Endothelial cell of umbilical vein (primary cell): ENCODE measurements at regions not wholly inside any gene's neighbourhood (a gene's known extent, or its start where the extent isn't known, plus 50 kb on each side); places are given as distances from the start of the nearest gene placed in this dataset.

ENCODE experiments used
- BruUV-seq: library from RNA; stranded (reverse); fragments of 400-500 nt; replicated peaks from 2 replicates; lab custom pipeline; 2021; lab: Mats Ljungman, UMichigan
- CTCF ChIA-PET: fragments of 300-600, 350-600 bp; sonication (Branson Sonifier 250); formaldehyde crosslinking; loops from one replicate; lab custom pipeline; 2021; ENCODE audit warnings: antibody characterized with exemption, inconsistent platforms; lab: Charles Lee
- POLR2A ChIA-PET: fragments of 300-600, 350-600 bp; sonication (Branson Sonifier 250); formaldehyde crosslinking; loops from one replicate; lab custom pipeline; 2021; ENCODE audit warnings: antibody characterized with exemption, inconsistent platforms; lab: Charles Lee
- DNase-seq: peaks from one replicate; pipeline ENCODE4 v3.0.0-alpha.2; 2011; ENCODE audit warnings: low read depth, low spot score
- FAIRE-seq: peaks from 2 replicates; lab custom pipeline; 2011; peaks lifted over from hg19 to GRCh38; lab: Jason Lieb, UNC
- H2AFZ ChIP-seq: 2 replicates; pipeline ENCODE4 v1.6.0; 2012; ENCODE audit warnings: low read depth, low read length, control low read depth, inconsistent platforms
- H3K27ac ChIP-seq: 2 replicates; pipeline ENCODE4 v1.5.1; 2011; ENCODE audit warnings: low read depth, mild to moderate bottlenecking, control low read depth, low read length, moderate library complexity; ENCODE audit not compliant: insufficient read depth
- H3K27me3 ChIP-seq, 2 experiments: 2 replicates each; pipeline versions ENCODE4 v1.6.0 to v1.6.1; 2011; ENCODE audit warnings: low read length in 2 of 2, mixed read lengths in 1 of 2; ENCODE audit not compliant: control insufficient read depth in 2 of 2, insufficient read depth in 2 of 2
- H3K36me3 ChIP-seq, 2 experiments: 2 replicates in 1 of 2; 3 replicates in 1 of 2; pipeline ENCODE4 v1.5.1; 2011; ENCODE audit warnings: low read length in 2 of 2, mild to moderate bottlenecking in 1 of 2, moderate library complexity in 1 of 2; ENCODE audit not compliant: control insufficient read depth in 2 of 2, insufficient read depth in 2 of 2; ENCODE audit errors: extremely low read depth in 1 of 2
- H3K4me1 ChIP-seq: 3 replicates; pipeline ENCODE4 v1.5.1; 2011; ENCODE audit warnings: mild to moderate bottlenecking, low read length; ENCODE audit not compliant: control insufficient read depth, insufficient read depth; ENCODE audit errors: extremely low read depth
- H3K4me2 ChIP-seq: 2 replicates; pipeline ENCODE4 v1.6.1; 2011; ENCODE audit warnings: low read length, control low read depth, mixed read lengths; ENCODE audit not compliant: insufficient read depth
- H3K4me3 ChIP-seq, 3 experiments: fragments of 200-600 bp in 1 of 3; sonication (generic), shearing (Covaris generic) in 1 of 3; replicated peaks in 1 of 3; 2 replicates each; pipeline ENCODE4 v1.5.1; 2011 to 2016; ENCODE audit warnings: control low read depth in 3 of 3, low read length in 3 of 3, mild to moderate bottlenecking in 2 of 3, inconsistent platforms in 1 of 3, low read depth in 1 of 3, moderate library complexity in 1 of 3; ENCODE audit not compliant: insufficient read depth in 1 of 3
- H3K79me2 ChIP-seq: 2 replicates; pipeline ENCODE4 v1.6.0; 2012; ENCODE audit warnings: low read length, inconsistent platforms; ENCODE audit not compliant: control insufficient read depth, insufficient read depth
- H3K9ac ChIP-seq: replicated peaks from 2 replicates; pipeline ENCODE3; 2011; ENCODE audit warnings: low read length, control low read depth; ENCODE audit not compliant: insufficient read depth; ENCODE audit errors: extremely low read depth
- H3K9me1 ChIP-seq: replicated peaks from 3 replicates; pipeline ENCODE4 v1.6.0; 2011; ENCODE audit warnings: mild to moderate bottlenecking, low read length; ENCODE audit not compliant: control insufficient read depth, insufficient read depth; ENCODE audit errors: extremely low read depth
- H3K9me3 ChIP-seq: replicated peaks from 2 replicates; pipeline ENCODE4 v1.5.1; 2012; ENCODE audit warnings: low read length, inconsistent platforms; ENCODE audit not compliant: control insufficient read depth, insufficient read depth
- H4K20me1 ChIP-seq: replicated peaks from 2 replicates; pipeline ENCODE3; 2011; ENCODE audit warnings: mild to moderate bottlenecking, low read length; ENCODE audit not compliant: control insufficient read depth, insufficient read depth; ENCODE audit errors: extremely low read depth
- CTCF ChIP-seq, 2 donors: IDR thresholded peaks; 1 replicate in 1 of 2; 2 replicates in 1 of 2; pipeline ENCODE4 v1.5.1; 2011; ENCODE audit warnings: low read length in 2 of 2, mild to moderate bottlenecking in 2 of 2, moderate library complexity in 2 of 2, control low read depth in 1 of 2, inconsistent platforms in 1 of 2, low read depth in 1 of 2; ENCODE audit not compliant: insufficient read depth in 1 of 2; ENCODE audit errors: extremely low read depth in 1 of 2
- EZH2 ChIP-seq: IDR thresholded peaks from 2 replicates; pipeline ENCODE4 v1.6.1; 2012; ENCODE audit warnings: borderline replicate concordance, low read depth, mild to moderate bottlenecking, moderate library complexity, low read length, inconsistent platforms; ENCODE audit not compliant: severe bottlenecking
- FOS ChIP-seq: IDR thresholded peaks from 2 replicates; pipeline ENCODE4 v1.6.1; 2011; ENCODE audit warnings: mild to moderate bottlenecking, low read length, moderate library complexity, borderline replicate concordance; ENCODE audit not compliant: insufficient read depth
- GATA2 ChIP-seq: IDR thresholded peaks from 2 replicates; pipeline ENCODE4 v1.7.0; 2011; ENCODE audit warnings: low read depth, mild to moderate bottlenecking, moderate library complexity, mixed read lengths, low read length; ENCODE audit not compliant: insufficient read length, insufficient read depth
- JUN ChIP-seq: IDR thresholded peaks from 2 replicates; pipeline ENCODE4 v1.6.1; 2011; ENCODE audit warnings: borderline replicate concordance, low read depth; ENCODE audit not compliant: insufficient read length, insufficient read depth
- MAX ChIP-seq: IDR thresholded peaks from 2 replicates; pipeline ENCODE4 v1.6.1; 2011; ENCODE audit not compliant: insufficient read depth, insufficient read length
- MYC ChIP-seq: IDR thresholded peaks from one replicate; pipeline ENCODE4 v1.6.1; 2011; ENCODE audit warnings: mild to moderate bottlenecking, low read depth, low read length
- POLR2A ChIP-seq: IDR thresholded peaks from 2 replicates; pipeline ENCODE4 v1.6.1; 2012; ENCODE audit warnings: low read depth, mild to moderate bottlenecking, control low read depth, low read length
- POLR2AphosphoS5 ChIP-seq: IDR thresholded peaks from 2 replicates; pipeline ENCODE4 v1.6.1; 2012; ENCODE audit warnings: low read depth, mild to moderate bottlenecking, control low read depth, low read length, moderate library complexity; ENCODE audit not compliant: insufficient read depth
- dilution Hi-C: fragments of 300-500 bp; cut with MboI; formaldehyde crosslinking; loops from one replicate; pipeline ENCODE4 v1.15.0; 2019; ENCODE audit warnings: low sequenced_read_pairs; ENCODE audit not compliant: extremely low pct_ligation_motif_present
- intact Hi-C: fragments of 100-400 bp; cut with micrococcal nuclease; formaldehyde crosslinking; loops from one replicate; pipeline ENCODE4 v1.10.0; 2022

GRCh38 chr14:104479901-104480300 is 99.7 kb upstream of the C14orf180 start:
- BruUV-seq = no TSS peak
- ChIA-PET CTCF (no interaction called here), POLR2A (no interaction called here)
- FAIRE-seq = no peak
- intact Hi-C loops = no loop called here
- Histone ChIP-seq H4K20me1 (no peaks in the 10 kb centered on the region), H3K4me1 (no peaks in the 10 kb centered on the region), H3K27me3 (peaks cover 0 to 2% of the 10 kb centered on the region in 2 experiments), H2AFZ (no peak overlapping the region), H3K4me3 (no peak overlapping the region), H3K79me2 (no peaks in the 10 kb centered on the region), H3K9me1 (no peaks in the 10 kb centered on the region), H3K27ac (no peak overlapping the region), H3K9ac (no peak overlapping the region), H3K4me2 (no peak overlapping the region), H3K9me3 (no peaks in the 10 kb centered on the region), H3K36me3 (no peaks in the 10 kb centered on the region)
- TF ChIP-seq CTCF (IDR thresholded peaks at IDR 0.05; ENCODE audit: extremely low read depth in 1 of 2, insufficient read depth in 1 of 2, low read depth in 1 of 2, low read length in 2 of 2) (no peak), MYC (no peak), EZH2 (no peak), MAX (no peak), FOS (no peak), JUN (no peak), POLR2A (no peak), GATA2 (no peak), POLR2AphosphoS5 (no peak)
- dilution Hi-C loops = no loop called here
- DNase-seq = no peak
